Liver (tissue), 8 donors: ENCODE measurements at regions not wholly inside any gene's neighbourhood (a gene's known extent, or its start where the extent isn't known, plus 50 kb on each side); places are given as distances from the start of the nearest gene placed in this dataset.

Experiments
- DNase-seq: peaks from one replicate; pipeline ENCODE4 v3.0.0-alpha.2; 2017; ENCODE audit warnings: low spot score
- H3K27ac ChIP-seq, 2 donors: one replicate each; pipeline ENCODE4 v1.7.0; 2013; ENCODE audit warnings: inconsistent platforms in 2 of 2, low read length in 2 of 2, control low read depth in 1 of 2, low read depth in 1 of 2, mild to moderate bottlenecking in 1 of 2
- H3K27me3 ChIP-seq, 4 donors: one replicate each; pipeline versions ENCODE4 v1.6.1 to v1.7.0; 2013; ENCODE audit warnings: low read length in 3 of 4, inconsistent platforms in 1 of 4, mild to moderate bottlenecking in 1 of 4, moderate library complexity in 1 of 4; ENCODE audit not compliant: control insufficient read depth in 4 of 4, insufficient read depth in 4 of 4
- H3K36me3 ChIP-seq, 4 donors: one replicate each; pipeline versions ENCODE4 v1.6.1 to v1.7.0; 2013; ENCODE audit warnings: low read length in 3 of 4, mild to moderate bottlenecking in 3 of 4, low read depth in 1 of 4, moderate library complexity in 1 of 4; ENCODE audit not compliant: control insufficient read depth in 4 of 4, insufficient read depth in 3 of 4
- H3K4me1 ChIP-seq, 4 donors: one replicate each; pipeline versions ENCODE4 v1.6.1 to v1.7.0; 2013; ENCODE audit warnings: low read length in 3 of 4, mild to moderate bottlenecking in 3 of 4, moderate library complexity in 1 of 4; ENCODE audit not compliant: control insufficient read depth in 4 of 4, insufficient read depth in 4 of 4
- H3K4me3 ChIP-seq, 3 donors: one replicate each; pipeline versions ENCODE4 v1.6.1 to v1.7.0; 2013; ENCODE audit warnings: low read length in 3 of 3, control low read depth in 1 of 3, low read depth in 1 of 3, mild to moderate bottlenecking in 1 of 3
- H3K9ac ChIP-seq, 2 donors: one replicate each; pipeline ENCODE4 v1.7.0; 2013; ENCODE audit warnings: low read length in 2 of 2, mild to moderate bottlenecking in 2 of 2, moderate library complexity in 2 of 2, control low read depth in 1 of 2, low read depth in 1 of 2
- H3K9me3 ChIP-seq, 4 donors: one replicate each; pipeline versions ENCODE4 v1.6.1 to v1.7.0; 2013; ENCODE audit warnings: low read length in 3 of 4; ENCODE audit not compliant: control insufficient read depth in 4 of 4
- ATF3 ChIP-seq: IDR thresholded peaks from 2 replicates; pipeline ENCODE4 v1.6.1; 2016; ENCODE audit warnings: antibody characterized with exemption
- CTCF ChIP-seq: fragments of 150-350 bp; IDR thresholded peaks from 2 replicates; pipeline ENCODE4 v1.5.1; 2017; ENCODE audit warnings: improper control_type of control experiment, low read depth, low read length; ENCODE audit not compliant: missing input control
- EGR1 ChIP-seq, 2 donors: IDR thresholded peaks; 2 replicates each; pipeline ENCODE4 v1.6.1; 2016 to 2018; ENCODE audit warnings: antibody characterized with exemption in 2 of 2, low read depth in 2 of 2
- FOXA1 ChIP-seq: IDR thresholded peaks from 2 replicates; pipeline ENCODE4 v1.6.1; 2016; ENCODE audit warnings: antibody characterized with exemption
- FOXA2 ChIP-seq: IDR thresholded peaks from 2 replicates; pipeline ENCODE4 v1.6.1; 2016; ENCODE audit warnings: antibody characterized with exemption
- GABPA ChIP-seq, 2 donors: IDR thresholded peaks in 1 of 2; conservative IDR thresholded peaks in 1 of 2; 2 replicates each; pipeline ENCODE4 v1.6.1; 2016; ENCODE audit warnings: antibody characterized with exemption in 2 of 2, mild to moderate bottlenecking in 1 of 2, moderate library complexity in 1 of 2
- HNF4A ChIP-seq, 2 donors: conservative IDR thresholded peaks; 2 replicates each; pipeline ENCODE4 v1.6.1; 2016; ENCODE audit warnings: antibody characterized with exemption in 2 of 2, mild to moderate bottlenecking in 2 of 2
- HNF4G ChIP-seq: IDR thresholded peaks from 2 replicates; pipeline ENCODE4 v1.6.1; 2016; ENCODE audit warnings: antibody characterized with exemption
- JUND ChIP-seq, 2 donors: IDR thresholded peaks; 2 replicates each; pipeline ENCODE4 v1.6.1; 2016; ENCODE audit warnings: antibody characterized with exemption in 2 of 2
- MAX ChIP-seq: IDR thresholded peaks from 2 replicates; pipeline ENCODE4 v1.6.1; 2016; ENCODE audit warnings: antibody characterized with exemption
- NR2F2 ChIP-seq: IDR thresholded peaks from 2 replicates; pipeline ENCODE4 v1.6.1; 2016; ENCODE audit warnings: antibody characterized with exemption
- RAD21 ChIP-seq, 2 donors: IDR thresholded peaks; 2 replicates each; pipeline ENCODE4 v1.6.1; 2016; ENCODE audit warnings: antibody characterized with exemption in 2 of 2, mild to moderate bottlenecking in 2 of 2
- REST ChIP-seq: IDR thresholded peaks from 2 replicates; pipeline ENCODE4 v1.6.1; 2016; ENCODE audit warnings: antibody characterized with exemption, mild to moderate bottlenecking
- RXRA ChIP-seq, 2 donors: IDR thresholded peaks; 2 replicates each; pipeline ENCODE4 v1.6.1; 2017 to 2018; ENCODE audit warnings: antibody characterized with exemption in 2 of 2, mild to moderate bottlenecking in 1 of 2
- SP1 ChIP-seq: IDR thresholded peaks from 2 replicates; pipeline ENCODE4 v1.6.1; 2018; ENCODE audit warnings: antibody characterized with exemption, mild to moderate bottlenecking
- TAF1 ChIP-seq: conservative IDR thresholded peaks from 2 replicates; pipeline ENCODE4 v1.6.1; 2016; ENCODE audit warnings: antibody characterized with exemption, mild to moderate bottlenecking
- YY1 ChIP-seq: IDR thresholded peaks from 2 replicates; pipeline ENCODE4 v1.6.1; 2016; ENCODE audit warnings: antibody characterized with exemption, mild to moderate bottlenecking
- ZBTB33 ChIP-seq: IDR thresholded peaks from 2 replicates; pipeline ENCODE4 v1.6.1; 2016; ENCODE audit warnings: antibody characterized with exemption
- WGBS: extraction: QIAGEN DNeasy Blood & Tissue Kit; methylation state at CpG from one replicate; pipeline ENCODE4 v1.1.7; 2013; 5-methylcytosine and 5-hydroxymethylcytosine counted together
- donor health status: healthy.
- donor health status: healthy.
- donor health status: healthy.
- donor health status: healthy.
- donor health status: healthy.

- Histone ChIP-seq H3K4me3 (no peak overlapping the region), H3K4me1 (no peaks in the 10 kb centered on the region), H3K9me3 (no peaks in the 10 kb centered on the region), H3K36me3 (no peaks in the 10 kb centered on the region), H3K9ac (no peak overlapping the region), H3K27ac (no peak overlapping the region), H3K27me3 (no peaks in the 10 kb centered on the region)
- DNase-seq: no peak
- TF ChIP-seq YY1 (no peak), EGR1 (IDR thresholded peaks at IDR 0.05; ENCODE audit: low read depth in 2 of 2) (no peak), RXRA (IDR thresholded peaks at IDR 0.05) (no peak), HNF4A (conservative IDR thresholded peaks at IDR 0.05) (no peak), FOXA2 (no peak), GABPA (IDR thresholded peaks at IDR 0.05 in 1 of 2, conservative IDR thresholded peaks at IDR 0.05 in 1 of 2) (no peak), MAX (no peak), ATF3 (no peak), TAF1 (no peak), CTCF (no peak), RAD21 (IDR thresholded peaks at IDR 0.05) (no peak), ZBTB33 (no peak), NR2F2 (no peak), REST (no peak), SP1 (no peak), HNF4G (no peak), FOXA1 (no peak)
Measured at GRCh38 chr2:12263730-12264129, 453.0 kb upstream of the TRIB2 start.

GRCh38 chr2:12264146-12264545 is 452.6 kb upstream of the TRIB2 start:
- Histone ChIP-seq H3K36me3 (no peaks in the 10 kb centered on the region), H3K27ac (no peak overlapping the region), H3K9me3 (no peaks in the 10 kb centered on the region), H3K4me3 (no peak overlapping the region), H3K9ac (no peak overlapping the region), H3K27me3 (no peaks in the 10 kb centered on the region), H3K4me1 (no peaks in the 10 kb centered on the region)
- 91% methylated on average over 1 of the region's 1 CpG for WGBS
- TF ChIP-seq GABPA (IDR thresholded peaks at IDR 0.05 in 1 of 2, conservative IDR thresholded peaks at IDR 0.05 in 1 of 2) (no peak), NR2F2 (no peak), JUND (IDR thresholded peaks at IDR 0.05) (no peak), YY1 (no peak), HNF4G (no peak), MAX (no peak), RXRA (IDR thresholded peaks at IDR 0.05) (no peak), ZBTB33 (no peak)
- DNase-seq: no peak
